Prostate gland (tissue), 2 donors: ENCODE measurements at regions not wholly inside any gene's neighbourhood (a gene's known extent, or its start where the extent isn't known, plus 50 kb on each side); places are given as distances from the start of the nearest gene placed in this dataset.

ENCODE experiments used
- DNase-seq: peaks from one replicate; pipeline ENCODE4 v3.0.0-alpha.2; 2019; ENCODE audit warnings: low spot score
- H3K27ac ChIP-seq, 2 donors: fragments of 200-600 bp; sonication (generic); 2 replicates each; pipeline ENCODE4 v1.5.1; 2017 to 2019
- H3K27me3 ChIP-seq: fragments of 200-600 bp; sonication (generic); replicated peaks from 2 replicates; pipeline ENCODE4 v1.5.1; 2019; ENCODE audit not compliant: insufficient read depth
- H3K36me3 ChIP-seq, 2 donors: fragments of 200-600 bp; sonication (generic); 1 replicate in 1 of 2; 2 replicates in 1 of 2; pipeline versions ENCODE4 v1.5.1 to v1.8.1; 2017 to 2019
- H3K4me1 ChIP-seq: fragments of 200-600 bp; sonication (generic); replicated peaks from 2 replicates; pipeline ENCODE4 v1.5.1; 2019
- H3K4me3 ChIP-seq, 2 donors: fragments of 200-600 bp; sonication (generic); 2 replicates each; pipeline ENCODE4 v1.5.1; 2017 to 2019
- H3K9me3 ChIP-seq: fragments of 200-600 bp; sonication (generic); 2 replicates; pipeline ENCODE4 v1.5.1; 2017
- POLR2A ChIP-seq: fragments of 450-650 bp; IDR thresholded peaks from one replicate; pipeline ENCODE4 v1.6.1; 2016; ENCODE audit warnings: antibody characterized with exemption, mild to moderate bottlenecking
- POLR2AphosphoS5 ChIP-seq: sonication (generic); formaldehyde crosslinking; IDR thresholded peaks from one replicate; pipeline ENCODE4 v1.6.1; 2017; ENCODE audit warnings: antibody characterized with exemption
- WGBS: methylation state at CpG from one replicate; pipeline ENCODE4 v1.1.5; 2018; 5-methylcytosine and 5-hydroxymethylcytosine counted together
- intact Hi-C: fragments of 100-400 bp; cut with DNase I; formaldehyde crosslinking; loops from one replicate; pipeline ENCODE4 v1.14.2; 2022
- TF ChIP-seq, protein P1 (sequence below), 4 experiments: fragments of 200-600 bp in 2 of 4; fragments of 450-650 bp in 2 of 4; sonication (generic) in 2 of 4; IDR thresholded peaks; 1 replicate in 3 of 4; 2 replicates in 1 of 4; pipeline ENCODE4 v1.5.1; 2016 to 2019; ENCODE audit warnings: antibody characterized with exemption in 4 of 4, mild to moderate bottlenecking in 2 of 4, moderate library complexity in 2 of 4

DNA sequence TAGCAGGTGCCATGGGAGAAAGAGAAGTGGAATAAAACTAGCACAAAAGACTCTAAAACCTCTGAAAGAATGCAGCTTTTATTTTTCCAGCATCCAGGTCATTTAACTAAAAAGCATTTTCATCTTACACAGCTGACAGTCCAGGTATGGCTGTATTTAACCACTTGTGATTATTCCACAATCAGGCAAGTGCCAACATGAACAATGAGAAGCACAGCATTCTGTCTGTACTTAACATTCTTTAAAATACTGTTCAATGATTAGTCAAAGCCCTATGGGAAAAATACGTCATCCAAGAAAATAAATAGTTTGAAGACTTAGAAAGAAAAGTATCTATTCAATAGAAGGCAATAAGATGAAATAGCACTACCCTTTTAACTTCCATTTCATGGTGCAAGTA is 246.9 kb downstream of the LIG4 start:
- Histone ChIP-seq H3K4me3 (no peak overlapping the region), H3K36me3 (no peaks in the 10 kb centered on the region), H3K9me3 (no peaks in the 10 kb centered on the region), H3K4me1 (no peaks in the 10 kb centered on the region), H3K27ac (no peak overlapping the region), H3K27me3 (no peaks in the 10 kb centered on the region)
- TF ChIP-seq POLR2A (no peak), POLR2AphosphoS5 (no peak)
- TF ChIP-seq, protein P1, sequence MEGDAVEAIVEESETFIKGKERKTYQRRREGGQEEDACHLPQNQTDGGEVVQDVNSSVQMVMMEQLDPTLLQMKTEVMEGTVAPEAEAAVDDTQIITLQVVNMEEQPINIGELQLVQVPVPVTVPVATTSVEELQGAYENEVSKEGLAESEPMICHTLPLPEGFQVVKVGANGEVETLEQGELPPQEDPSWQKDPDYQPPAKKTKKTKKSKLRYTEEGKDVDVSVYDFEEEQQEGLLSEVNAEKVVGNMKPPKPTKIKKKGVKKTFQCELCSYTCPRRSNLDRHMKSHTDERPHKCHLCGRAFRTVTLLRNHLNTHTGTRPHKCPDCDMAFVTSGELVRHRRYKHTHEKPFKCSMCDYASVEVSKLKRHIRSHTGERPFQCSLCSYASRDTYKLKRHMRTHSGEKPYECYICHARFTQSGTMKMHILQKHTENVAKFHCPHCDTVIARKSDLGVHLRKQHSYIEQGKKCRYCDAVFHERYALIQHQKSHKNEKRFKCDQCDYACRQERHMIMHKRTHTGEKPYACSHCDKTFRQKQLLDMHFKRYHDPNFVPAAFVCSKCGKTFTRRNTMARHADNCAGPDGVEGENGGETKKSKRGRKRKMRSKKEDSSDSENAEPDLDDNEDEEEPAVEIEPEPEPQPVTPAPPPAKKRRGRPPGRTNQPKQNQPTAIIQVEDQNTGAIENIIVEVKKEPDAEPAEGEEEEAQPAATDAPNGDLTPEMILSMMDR (IDR thresholded peaks at IDR 0.05): no peak
- DNase-seq: no peak
- intact Hi-C loops: no loop called here
- 41% methylated on average over 1 of the region's 1 CpG for WGBS

DNA sequence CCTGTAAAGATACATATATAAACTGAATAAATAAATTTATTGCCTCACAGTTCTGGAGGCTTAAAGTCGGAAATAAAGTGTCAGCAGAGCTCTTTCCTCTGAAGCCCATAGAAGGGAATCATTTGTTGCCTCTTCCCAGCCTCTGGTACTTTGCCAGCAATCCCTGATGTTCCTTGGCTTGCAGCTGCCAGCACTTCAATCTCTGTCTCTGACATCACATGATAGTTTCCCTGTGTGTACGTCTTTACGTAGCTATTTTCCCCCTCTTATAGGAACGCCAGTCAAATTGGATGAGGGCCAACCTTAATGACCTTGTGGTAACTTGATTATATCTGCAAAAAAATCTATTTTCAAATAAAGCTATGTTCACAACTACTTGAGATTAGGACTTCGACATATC is 250.9 kb downstream of the LIG4 start:
- H3K36me3 ChIP-seq: no peaks in the 10 kb centered on the region
- no peaks in the 10 kb centered on the region for H3K9me3 ChIP-seq
- WGBS: 15% methylated on average over 5 of the region's 5 CpGs
- no peak overlapping the region for H3K4me3 ChIP-seq
- intact Hi-C loops: no loop called here
- no peaks in the 10 kb centered on the region for H3K27me3 ChIP-seq
- H3K27ac ChIP-seq: no peak overlapping the region
- DNase-seq: no peak
- TF ChIP-seq POLR2A (no peak), POLR2AphosphoS5 (no peak)
- TF ChIP-seq, protein P1 (IDR thresholded peaks at IDR 0.05): no peak
- no peaks in the 10 kb centered on the region for H3K4me1 ChIP-seq

DNA sequence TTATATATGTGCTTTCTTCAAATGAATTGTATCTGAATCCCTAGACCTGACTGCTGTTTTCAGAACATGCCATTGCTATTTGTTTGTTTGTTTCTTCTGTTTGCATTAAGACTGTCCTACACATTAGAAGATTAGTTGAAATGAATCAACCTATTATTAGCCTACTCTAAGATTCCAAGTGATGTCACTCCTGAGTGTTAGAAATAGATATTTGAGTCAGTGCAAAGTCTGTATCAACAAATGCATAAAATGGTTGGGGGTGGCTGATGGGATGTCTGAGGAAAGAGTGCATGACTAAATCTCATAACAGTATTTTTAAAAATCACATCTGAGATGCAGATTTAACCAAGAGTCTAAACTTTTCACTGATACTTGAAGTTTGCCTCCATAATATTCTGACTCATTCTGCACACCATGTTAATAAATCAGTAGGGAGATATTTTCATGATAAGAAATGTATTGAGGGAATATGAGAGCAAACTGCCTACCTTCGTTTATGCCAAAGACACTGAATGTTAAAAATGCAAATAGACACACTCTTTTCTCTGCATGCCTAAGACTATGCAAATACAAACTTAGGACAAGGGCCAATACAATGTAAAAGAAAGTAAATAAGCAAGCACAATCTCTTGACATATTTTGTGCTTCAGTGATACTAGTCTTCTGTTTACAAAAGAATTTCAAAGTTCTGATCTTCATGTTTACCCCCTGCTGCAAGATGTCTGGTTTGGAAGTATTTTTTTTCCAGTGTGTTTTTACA is 253.3 kb downstream of the LIG4 start:
- TF ChIP-seq POLR2A (no peak), POLR2AphosphoS5 (no peak)
- TF ChIP-seq, protein P1 (IDR thresholded peaks at IDR 0.05): no peak
- Histone ChIP-seq H3K4me1 (no peaks in the 10 kb centered on the region), H3K36me3 (no peaks in the 10 kb centered on the region), H3K27ac (no peak overlapping the region), H3K9me3 (no peaks in the 10 kb centered on the region), H3K4me3 (no peak overlapping the region), H3K27me3 (no peaks in the 10 kb centered on the region)
- intact Hi-C loops: no loop called here
- no peak for DNase-seq
- WGBS: 19% methylated on average over 1 of the region's 1 CpG

DNA sequence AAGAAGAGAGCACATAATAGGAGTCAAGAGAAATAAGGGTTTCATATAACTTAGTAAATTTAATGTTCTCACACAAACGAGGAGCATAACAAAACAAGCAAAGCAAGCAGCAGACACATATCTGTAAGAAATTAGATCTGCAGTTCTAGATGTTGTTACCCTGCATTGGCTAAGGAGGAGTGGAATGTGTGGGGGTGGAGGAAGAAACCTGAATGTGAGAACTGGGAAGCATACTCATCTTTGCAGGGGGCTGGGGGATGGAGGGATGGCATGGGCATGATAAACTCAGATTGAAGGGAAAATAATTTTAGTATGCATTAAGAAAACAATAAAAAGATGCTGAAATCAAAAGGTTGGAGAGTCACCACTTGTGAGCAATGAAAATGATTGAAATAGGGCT is 255.0 kb downstream of the LIG4 start:
- no peaks in the 10 kb centered on the region for H3K4me1 ChIP-seq
- TF ChIP-seq POLR2A: no peak
- TF ChIP-seq, protein P1 (IDR thresholded peaks at IDR 0.05): no peak
- TF ChIP-seq POLR2AphosphoS5: no peak

DNA sequence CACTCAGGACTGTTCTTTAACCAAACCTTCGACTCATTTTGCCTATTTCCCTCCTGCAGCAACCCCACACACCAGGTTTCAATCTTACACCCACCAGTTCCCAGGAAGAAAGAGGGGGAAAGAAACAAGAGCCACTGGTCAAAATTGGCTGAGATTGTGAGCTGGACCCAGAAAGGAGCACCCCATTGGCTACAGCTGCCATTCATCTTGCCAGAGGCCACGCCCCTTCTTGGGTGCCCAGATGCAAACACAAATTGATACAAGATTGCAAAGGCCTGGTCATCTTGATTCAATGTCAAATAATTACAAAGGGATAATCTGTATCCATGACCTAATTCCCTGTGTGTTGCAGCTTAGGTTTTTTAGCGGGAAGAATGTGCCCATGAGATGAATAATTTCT is 258.4 kb downstream of the LIG4 start:
- H3K9me3 ChIP-seq: no peaks in the 10 kb centered on the region
- intact Hi-C loops: no loop called here
- H3K27me3 ChIP-seq: no peaks in the 10 kb centered on the region
- H3K4me3 ChIP-seq: no peak overlapping the region
- WGBS: 86% methylated on average over 3 of the region's 3 CpGs
- no peak for DNase-seq
- no peak overlapping the region for H3K27ac ChIP-seq
- no peaks in the 10 kb centered on the region for H3K4me1 ChIP-seq
- no peak for TF ChIP-seq POLR2A
- TF ChIP-seq, protein P1 (IDR thresholded peaks at IDR 0.05): no peak
- no peak for TF ChIP-seq POLR2AphosphoS5
- H3K36me3 ChIP-seq: no peaks in the 10 kb centered on the region

More for the DNA sequence above, 255.0 kb downstream of the LIG4 start:
- no peak overlapping the region for H3K27ac ChIP-seq
- WGBS: 30% methylated on average over 1 of the region's 1 CpG
- no peaks in the 10 kb centered on the region for H3K27me3 ChIP-seq
- no peaks in the 10 kb centered on the region for H3K36me3 ChIP-seq
- no peak for DNase-seq
- intact Hi-C loops: no loop called here
- no peaks in the 10 kb centered on the region for H3K9me3 ChIP-seq
- H3K4me3 ChIP-seq: no peak overlapping the region
